ENCODE measurements at regions not wholly inside any gene's neighbourhood (a gene's known extent, or its start where the extent isn't known, plus 50 kb on each side); places are given as distances from the start of the nearest gene placed in this dataset.

GRCh38 chr15:27623149-27623548 is 476.0 kb downstream of the OCA2 start:
- no peak for DNase-seq (ENCODE audit: insufficient read length, low spot score)
- no peak for FAIRE-seq

- FAIRE-seq, result no peak
- no peak for DNase-seq (ENCODE audit: insufficient read length, low spot score)
Measured at GRCh38 chr15:27622371-27622770, 476.7 kb downstream of the OCA2 start.

GRCh38 chr15:27619204-27619603 is 479.9 kb downstream of the OCA2 start:
- no peak for FAIRE-seq
- no peak for DNase-seq (ENCODE audit: insufficient read length, low spot score)

GRCh38 chr15:27617013-27617412 is 482.1 kb downstream of the OCA2 start:
- FAIRE-seq (no peak), DNase-seq (ENCODE audit: insufficient read length, low spot score) (no peak)

DNA sequence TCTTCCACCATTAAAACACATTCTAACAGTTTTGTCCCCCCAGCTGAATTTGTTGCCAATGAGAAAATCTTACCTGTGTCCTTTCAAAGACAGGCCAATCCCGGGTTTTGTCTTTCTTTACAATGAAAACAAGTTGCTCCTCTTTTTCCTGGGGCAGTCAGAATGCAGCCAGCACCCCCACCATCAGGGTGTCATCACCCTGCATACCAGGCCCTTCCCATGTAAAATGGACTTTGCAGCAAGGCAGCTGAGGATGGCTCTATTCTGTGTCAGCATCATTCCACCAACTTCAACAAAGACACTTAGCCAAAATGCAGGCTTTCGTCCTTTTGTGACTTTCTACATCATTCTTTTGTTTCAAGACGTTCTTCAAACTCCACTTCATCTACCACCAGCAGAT is 490.9 kb downstream of the OCA2 start:
- DNase-seq (ENCODE audit: insufficient read length, low spot score), result no peak
- no peak for FAIRE-seq

GRCh38 chr15:27601239-27601960 is 497.7 kb downstream of the OCA2 start:
- FAIRE-seq (no peak), DNase-seq (ENCODE audit: insufficient read length, low spot score) (no peak)

GRCh38 chr15:27599034-27599433 is 500.1 kb downstream of the OCA2 start:
- no peak for FAIRE-seq

DNA sequence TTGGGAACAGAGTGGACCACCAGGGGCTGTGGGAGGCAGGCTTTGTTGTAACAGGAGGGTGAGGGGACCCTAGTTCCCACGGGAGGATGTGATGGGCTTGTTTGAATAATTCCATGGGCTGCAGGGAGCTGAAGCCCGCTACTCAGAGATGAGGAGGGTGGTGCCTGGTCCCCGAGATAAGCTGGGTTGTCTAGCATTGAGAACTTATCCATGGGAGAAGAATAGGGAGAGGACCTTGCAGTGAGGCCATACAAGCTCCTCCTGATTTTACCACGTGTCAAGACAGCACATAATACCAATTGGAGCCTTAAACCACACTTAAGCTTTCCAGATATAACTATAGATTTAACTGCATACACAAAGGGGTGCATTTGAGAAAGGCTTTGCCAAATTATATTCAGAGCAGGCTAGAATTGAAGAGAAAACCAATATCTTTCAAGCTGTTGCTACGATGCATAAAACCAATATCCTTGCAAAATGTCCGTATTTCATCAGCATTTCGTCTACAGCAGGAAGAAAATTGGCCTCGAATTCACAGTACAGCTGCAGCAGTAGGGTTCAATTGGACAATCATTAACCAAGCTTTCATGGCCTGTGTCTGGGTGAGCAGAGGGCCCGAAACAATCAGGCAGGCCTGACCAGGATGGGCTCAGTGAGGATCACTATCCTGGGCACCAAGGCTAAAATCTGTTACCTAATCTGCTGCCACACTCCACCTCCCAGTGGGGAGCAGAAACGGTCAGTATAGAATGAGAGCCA is 500.7 kb downstream of the OCA2 start:
- no peak for DNase-seq (ENCODE audit: insufficient read length, low spot score)
- no peak for FAIRE-seq

More at GRCh38 chr15:27599034-27599433, 500.1 kb downstream of the OCA2 start:
- DNase-seq (ENCODE audit: insufficient read length, low spot score), result no peak

GRCh38 chr15:27595211-27595610 is 503.9 kb downstream of the OCA2 start:
- DNase-seq (ENCODE audit: insufficient read length, low spot score) (no peak), FAIRE-seq (no peak)

DNA sequence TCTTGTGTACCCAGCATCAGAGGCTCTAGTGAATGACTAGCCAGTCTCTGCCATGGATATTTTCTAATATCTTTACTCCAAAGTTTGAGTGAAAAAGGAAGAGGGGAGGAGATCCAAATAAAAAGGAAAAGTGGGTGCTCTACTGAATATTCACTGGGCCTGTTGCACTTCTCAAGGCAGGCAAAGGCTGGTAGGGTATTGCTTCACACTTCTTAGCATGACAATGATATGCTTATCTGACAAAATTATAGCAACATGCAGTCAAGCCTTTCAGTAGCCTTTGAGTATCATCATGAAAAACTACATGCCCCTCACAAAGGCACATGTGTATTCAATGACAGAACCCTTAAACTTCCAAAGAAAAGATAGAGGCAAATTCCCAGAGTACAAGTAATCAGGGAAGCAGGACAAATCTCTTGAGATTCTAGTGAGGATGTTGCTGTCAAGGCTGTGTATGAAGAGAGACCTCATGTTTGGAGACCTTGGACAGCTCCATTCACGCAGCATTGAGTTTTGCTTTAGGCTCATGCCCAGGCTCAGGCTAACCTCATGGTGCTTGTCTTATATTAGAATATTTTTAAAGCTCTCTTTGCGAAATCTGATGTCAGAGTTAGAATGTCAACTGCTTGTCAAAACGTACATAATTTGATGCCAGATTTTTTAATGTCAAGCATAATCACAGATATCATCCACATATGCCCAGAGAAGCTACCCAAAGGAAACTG is 506.9 kb downstream of the OCA2 start:
- FAIRE-seq (no peak), DNase-seq (ENCODE audit: insufficient read length, low spot score) (no peak)
